ENCODE measurements at regions not wholly inside any gene's neighbourhood (a gene's known extent, or its start where the extent isn't known, plus 50 kb on each side); places are given as distances from the start of the nearest gene placed in this dataset.

GRCh38 chr10:4333459-4333894 is 492.5 kb upstream of the AKR1E2 start:
- Histone ChIP-seq H3K36me3 (ENCODE audit: low read depth, low read length) (no peaks in the 10 kb centered on the region), H3K9ac (ENCODE audit: low read length) (no peak overlapping the region), H3K9me3 (ENCODE audit: low read length) (no peaks in the 10 kb centered on the region), H4K20me1 (ENCODE audit: low read length) (no peaks in the 10 kb centered on the region), H3K4me1 (ENCODE audit: insufficient read depth, low read length) (peaks cover 4% of the 10 kb centered on the region; the same call in 1 of the 2 replicates), H3K4me2 (ENCODE audit: low read length) (no peak overlapping the region), H3K27ac (ENCODE audit: low read length) (no peak overlapping the region), H3K79me2 (ENCODE audit: low read length) (no peaks in the 10 kb centered on the region), H3F3A (ENCODE audit: low read length, unreplicated experiment) (no peaks in the 10 kb centered on the region), H2AFZ (ENCODE audit: low read length) (no peak overlapping the region), H3K4me3 (ENCODE audit: low read length) (no peak overlapping the region), H3K27me3 (ENCODE audit: low read length) (no peaks in the 10 kb centered on the region), H3K9me2 (replicated peaks; ENCODE audit: low read length) (no peaks in the 10 kb centered on the region)
- TF ChIP-seq EZH2 (IDR thresholded peaks at IDR 0.05; ENCODE audit: low read length, unreplicated experiment) (no peak), EZH2phosphoT487 (IDR thresholded peaks at IDR 0.05; ENCODE audit: borderline replicate concordance, low read length) (no peak)
- TF ChIP-seq, protein P1, sequence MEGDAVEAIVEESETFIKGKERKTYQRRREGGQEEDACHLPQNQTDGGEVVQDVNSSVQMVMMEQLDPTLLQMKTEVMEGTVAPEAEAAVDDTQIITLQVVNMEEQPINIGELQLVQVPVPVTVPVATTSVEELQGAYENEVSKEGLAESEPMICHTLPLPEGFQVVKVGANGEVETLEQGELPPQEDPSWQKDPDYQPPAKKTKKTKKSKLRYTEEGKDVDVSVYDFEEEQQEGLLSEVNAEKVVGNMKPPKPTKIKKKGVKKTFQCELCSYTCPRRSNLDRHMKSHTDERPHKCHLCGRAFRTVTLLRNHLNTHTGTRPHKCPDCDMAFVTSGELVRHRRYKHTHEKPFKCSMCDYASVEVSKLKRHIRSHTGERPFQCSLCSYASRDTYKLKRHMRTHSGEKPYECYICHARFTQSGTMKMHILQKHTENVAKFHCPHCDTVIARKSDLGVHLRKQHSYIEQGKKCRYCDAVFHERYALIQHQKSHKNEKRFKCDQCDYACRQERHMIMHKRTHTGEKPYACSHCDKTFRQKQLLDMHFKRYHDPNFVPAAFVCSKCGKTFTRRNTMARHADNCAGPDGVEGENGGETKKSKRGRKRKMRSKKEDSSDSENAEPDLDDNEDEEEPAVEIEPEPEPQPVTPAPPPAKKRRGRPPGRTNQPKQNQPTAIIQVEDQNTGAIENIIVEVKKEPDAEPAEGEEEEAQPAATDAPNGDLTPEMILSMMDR (conservative IDR thresholded peaks at IDR 0.05; ENCODE audit: low read depth, low read length), result no peak
- BruUV-seq (replicated peaks), result no TSS peak
- intact Hi-C loops (cut with micrococcal nuclease), result no loop called here
- no peak for DNase-seq
- ATAC-seq, result no peak
- POLR2A ChIA-PET (ENCODE audit: unreplicated experiment), result no interaction called here
- CTCF ChIA-PET, result no interaction called here

DNA sequence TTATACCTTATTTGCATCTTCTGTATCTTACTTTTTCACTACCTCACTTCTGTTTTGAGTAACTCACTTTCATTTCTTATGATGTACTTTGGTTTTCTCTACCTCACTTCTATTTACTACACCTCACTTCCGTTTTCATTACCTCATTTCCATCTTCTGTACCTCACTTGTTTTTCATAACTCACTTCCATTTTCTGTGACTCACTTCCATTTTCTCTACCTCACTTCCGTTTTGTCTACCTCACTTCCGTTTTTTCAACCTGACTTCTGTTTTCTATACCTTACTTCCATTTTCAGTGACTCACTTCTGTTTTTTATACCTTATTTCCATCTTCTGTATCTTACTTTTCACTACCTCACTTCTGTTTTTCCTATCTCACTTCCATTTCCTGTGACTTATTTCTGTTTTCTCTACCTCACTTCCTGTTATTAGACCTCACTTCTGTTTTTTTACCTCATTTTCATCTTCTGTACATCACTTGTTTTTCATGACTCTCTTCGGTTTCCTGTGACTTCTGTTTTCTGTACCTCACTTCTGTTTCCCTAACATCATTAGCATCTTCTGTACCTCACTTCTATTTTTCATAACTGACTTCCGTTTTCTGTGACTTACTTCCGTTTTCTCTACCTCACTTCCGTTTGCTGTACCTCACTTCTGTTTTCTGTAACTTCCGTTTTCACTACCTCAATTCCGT is 493.1 kb upstream of the AKR1E2 start:
- intact Hi-C loops (cut with micrococcal nuclease), result no loop called here
- no peaks in the 10 kb centered on the region for H3K9me3 ChIP-seq (ENCODE audit: low read length)
- H3K4me3 ChIP-seq (ENCODE audit: low read length), result no peak overlapping the region
- H3K27me3 ChIP-seq (ENCODE audit: low read length), result no peaks in the 10 kb centered on the region
- H4K20me1 ChIP-seq (ENCODE audit: low read length), result no peaks in the 10 kb centered on the region
- TF ChIP-seq, protein P1 (conservative IDR thresholded peaks at IDR 0.05; ENCODE audit: low read depth, low read length), result no peak
- TF ChIP-seq EZH2phosphoT487 (IDR thresholded peaks at IDR 0.05; ENCODE audit: borderline replicate concordance, low read length) (no peak), EZH2 (IDR thresholded peaks at IDR 0.05; ENCODE audit: low read length, unreplicated experiment) (no peak)
- no peaks in the 10 kb centered on the region for H3F3A ChIP-seq (ENCODE audit: low read length, unreplicated experiment)
- POLR2A ChIA-PET (ENCODE audit: unreplicated experiment), result no interaction called here
- H3K9me2 ChIP-seq (replicated peaks; ENCODE audit: low read length), result no peaks in the 10 kb centered on the region
- no peaks in the 10 kb centered on the region for H3K36me3 ChIP-seq (ENCODE audit: low read depth, low read length)
- BruUV-seq (replicated peaks), result no TSS peak
- no peak overlapping the region for H3K4me2 ChIP-seq (ENCODE audit: low read length)
- no peak overlapping the region for H2AFZ ChIP-seq (ENCODE audit: low read length)
- no peak for ATAC-seq
- H3K9ac ChIP-seq (ENCODE audit: low read length), result no peak overlapping the region
- DNase-seq, result no peak
- CTCF ChIA-PET, result no interaction called here
- H3K79me2 ChIP-seq (ENCODE audit: low read length), result no peaks in the 10 kb centered on the region
- H3K27ac ChIP-seq (ENCODE audit: low read length), result no peak overlapping the region
- peaks cover 4% of the 10 kb centered on the region; the same call in 1 of the 2 replicates for H3K4me1 ChIP-seq (ENCODE audit: insufficient read depth, low read length)

DNA sequence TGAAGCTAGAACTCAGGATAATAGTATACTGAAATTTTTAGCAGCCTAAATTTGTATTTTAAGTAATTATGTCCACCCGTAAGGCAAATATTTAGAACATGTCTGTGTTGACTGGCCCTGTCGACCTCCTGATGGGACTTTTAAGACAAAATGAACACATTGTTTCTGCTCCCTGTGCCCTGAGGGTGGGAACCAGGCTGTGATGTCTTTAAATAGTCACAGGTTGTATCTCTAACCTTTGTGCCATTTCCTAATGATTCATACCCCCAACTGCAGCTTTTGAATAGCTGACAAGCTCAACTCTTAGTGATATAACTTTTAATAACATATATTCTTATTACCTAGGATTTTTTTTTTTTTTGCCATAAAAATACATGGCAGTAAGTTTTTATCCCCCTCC is 494.9 kb upstream of the AKR1E2 start:
- H3K4me1 ChIP-seq (ENCODE audit: insufficient read depth, low read length), result peaks cover 4% of the 10 kb centered on the region; the same call in 1 of the 2 replicates
- CTCF ChIA-PET, result no interaction called here
- intact Hi-C loops (cut with micrococcal nuclease), result no loop called here
- ATAC-seq (peak; percentile 43; the same call in 1 of the 2 replicates), DNase-seq (peak; percentile 49)
- H4K20me1 ChIP-seq (ENCODE audit: low read length), result no peaks in the 10 kb centered on the region
- no peak overlapping the region for H2AFZ ChIP-seq (ENCODE audit: low read length)
- H3F3A ChIP-seq (ENCODE audit: low read length, unreplicated experiment), result no peaks in the 10 kb centered on the region
- no peak overlapping the region for H3K4me2 ChIP-seq (ENCODE audit: low read length)
- no peak overlapping the region for H3K9ac ChIP-seq (ENCODE audit: low read length)
- TF ChIP-seq EZH2phosphoT487 (IDR thresholded peaks at IDR 0.05; ENCODE audit: borderline replicate concordance, low read length) (no peak), EZH2 (IDR thresholded peaks at IDR 0.05; ENCODE audit: low read length, unreplicated experiment) (no peak)
- TF ChIP-seq, protein P1 (conservative IDR thresholded peaks at IDR 0.05; ENCODE audit: low read depth, low read length), result no peak
- no peaks in the 10 kb centered on the region for H3K9me3 ChIP-seq (ENCODE audit: low read length)
- no peaks in the 10 kb centered on the region for H3K79me2 ChIP-seq (ENCODE audit: low read length)
- peak overlapping the region; percentile 6; the same call in 1 of the 2 replicates for H3K27ac ChIP-seq (ENCODE audit: low read length)
- POLR2A ChIA-PET (ENCODE audit: unreplicated experiment), result no interaction called here
- no peaks in the 10 kb centered on the region for H3K9me2 ChIP-seq (replicated peaks; ENCODE audit: low read length)
- BruUV-seq (replicated peaks), result no TSS peak
- H3K27me3 ChIP-seq (ENCODE audit: low read length), result no peaks in the 10 kb centered on the region
- no peaks in the 10 kb centered on the region for H3K36me3 ChIP-seq (ENCODE audit: low read depth, low read length)
- no peak overlapping the region for H3K4me3 ChIP-seq (ENCODE audit: low read length)

Measured in PC-3 (cell line).